Psoas muscle (tissue), 7 donors: ENCODE measurements at regions not wholly inside any gene's neighbourhood (a gene's known extent, or its start where the extent isn't known, plus 50 kb on each side); places are given as distances from the start of the nearest gene placed in this dataset.
"Not testable (repeated sequence)": the region's sequence is repeated elsewhere in the genome, so short reads cannot be mapped to it uniquely, and the experiment has no call there.

Experiments
- ATAC-seq, 4 donors: fragments of 200-7000 bp; cut with Tn5 transposase; one replicate each; pipeline ENCODE4 v1.9.1; 2020; ENCODE audit warnings: moderate library complexity in 3 of 4, mild to moderate bottlenecking in 2 of 4
- DNase-seq, 2 donors: peaks; one replicate each; pipeline ENCODE4 v3.0.0-alpha.2; 2020
- H3K27ac ChIP-seq: fragments of 200-600 bp; one replicate; pipeline ENCODE4 v1.8.0; 2022
- H3K27me3 ChIP-seq, 3 donors: fragments of 200-600 bp in 1 of 3; one replicate each; pipeline versions ENCODE4 v1.6.1 to v1.8.0; 2013 to 2022; ENCODE audit warnings: low read length in 2 of 3, mild to moderate bottlenecking in 2 of 3, moderate library complexity in 1 of 3; ENCODE audit not compliant: insufficient read depth in 3 of 3
- H3K36me3 ChIP-seq, 2 donors: fragments of 200-600 bp in 1 of 2; one replicate each; pipeline versions ENCODE4 v1.6.1 to v1.8.0; 2013 to 2022; ENCODE audit warnings: low read depth in 1 of 2, mild to moderate bottlenecking in 1 of 2, moderate library complexity in 1 of 2; ENCODE audit not compliant: insufficient read depth in 1 of 2
- H3K4me1 ChIP-seq: fragments of 200-600 bp; one replicate; pipeline ENCODE4 v1.8.0; 2022
- H3K4me3 ChIP-seq: fragments of 200-600 bp; one replicate; pipeline ENCODE4 v1.8.0; 2022; ENCODE audit warnings: mild to moderate bottlenecking
- H3K9me3 ChIP-seq: fragments of 200-600 bp; one replicate; pipeline ENCODE4 v1.8.0; 2022
- CTCF ChIP-seq: fragments of 200-600 bp; IDR thresholded peaks from one replicate; pipeline ENCODE4 v1.8.0; 2022; ENCODE audit warnings: antibody characterized with exemption
- WGBS, 3 donors: extraction: QIAGEN DNeasy Blood & Tissue Kit; methylation state at CpG; one replicate each; pipeline versions ENCODE4 v1.1.6 to v1.1.7; 2013; 5-methylcytosine and 5-hydroxymethylcytosine counted together
- intact Hi-C, 2 donors: fragments of 100-400 bp; cut with DNase I; formaldehyde crosslinking; loops; one replicate each; pipeline versions ENCODE4 v1.11.0 to v1.14.2; 2022
- donor health status: healthy with polysubstance abuse.
- donor health status: DM: no; HTN: no; CAD: no; lungs with moderate emphysema.
- donor health status: Bipolar disorder and iron deficiency.
- donor health status: healthy.
- donor health status: DM: yes; HTN: yes; CAD: no.
- donor health status: DM: no; HTN: no; CAD: no.
- donor health status: DM: yes; HTN: yes; CAD: no.

- H3K36me3 ChIP-seq, result no peaks in the 10 kb centered on the region
- no peaks in the 10 kb centered on the region for H3K4me1 ChIP-seq
- intact Hi-C loops, result no loop called here
- WGBS, 3 donors, result 72 to 96% (median 82%) methylated on average over 1 of the region's 1 CpG
- DNase-seq, result no peak
- ATAC-seq, result no peak
- no peak overlapping the region for H3K4me3 ChIP-seq
- no peaks in the 10 kb centered on the region for H3K27me3 ChIP-seq
- no peak for TF ChIP-seq CTCF
- H3K9me3 ChIP-seq, result no peaks in the 10 kb centered on the region
- H3K27ac ChIP-seq, result no peak overlapping the region
Observed at GRCh38 chr6:140460267-140460666, 1085.8 kb upstream of the CITED2 start.

GRCh38 chr6:140459209-140459608 lies 1084.8 kb upstream of the CITED2 start:
- no peak for TF ChIP-seq CTCF
- H3K27me3 ChIP-seq, result no peaks in the 10 kb centered on the region
- no peak overlapping the region for H3K27ac ChIP-seq
- intact Hi-C loops, result no loop called here
- DNase-seq, result no peak
- no peaks in the 10 kb centered on the region for H3K4me1 ChIP-seq
- WGBS, 3 donors, result 79 to 86% (median 81%) methylated on average over 2 of the region's 2 CpGs
- H3K4me3 ChIP-seq, result no peak overlapping the region
- no peaks in the 10 kb centered on the region for H3K36me3 ChIP-seq
- no peaks in the 10 kb centered on the region for H3K9me3 ChIP-seq
- ATAC-seq, result no peak

GRCh38 chr6:140446241-140446640 lies 1071.8 kb upstream of the CITED2 start:
- Histone ChIP-seq H3K4me1 (peaks cover 6% of the 10 kb centered on the region), H3K27ac (no peak overlapping the region), H3K4me3 (no peak overlapping the region), H3K36me3 (no peaks in the 10 kb centered on the region), H3K9me3 (no peaks in the 10 kb centered on the region), H3K27me3 (no peaks in the 10 kb centered on the region)
- intact Hi-C loops, result no loop called here
- ATAC-seq (no peak), DNase-seq (no peak)
- TF ChIP-seq CTCF, result no peak

- no peak for TF ChIP-seq CTCF
- Histone ChIP-seq H3K36me3 (no peaks in the 10 kb centered on the region), H3K4me1 (peaks cover 12% of the 10 kb centered on the region), H3K4me3 (no peak overlapping the region), H3K9me3 (no peaks in the 10 kb centered on the region), H3K27ac (no peak overlapping the region), H3K27me3 (no peaks in the 10 kb centered on the region)
- intact Hi-C loops, result no loop called here
- 42 to 44% (median 42%) methylated on average over 3 of the region's 3 CpGs for WGBS, 3 donors
- DNase-seq (no peak), ATAC-seq (no peak)
Observed at GRCh38 chr6:140445474-140446004, 1071.1 kb upstream of the CITED2 start.

GRCh38 chr6:140443112-140443511 lies 1068.7 kb upstream of the CITED2 start:
- peaks cover 23% of the 10 kb centered on the region for H3K4me1 ChIP-seq
- not testable (repeated sequence) for H3K36me3 ChIP-seq, H3K4me3 ChIP-seq, ATAC-seq, H3K9me3 ChIP-seq, H3K27ac ChIP-seq, H3K27me3 ChIP-seq, DNase-seq
- WGBS, 3 donors, result 93 to 96% (median 95%) methylated on average over 7 of the region's 7 CpGs
- intact Hi-C loops, result loop anchor here (5.0 kb wide), 2 partner anchors 561 to 1071 kb away; partner anchors contain the start of gene CITED2 (in 1 of the 2)
